Activated CD4-positive, alpha-beta T cell treated with anti-CD3 and anti-CD28 coated beads for 1 hour (primary cell): ENCODE measurements at regions not wholly inside any gene's neighbourhood (a gene's known extent, or its start where the extent isn't known, plus 50 kb on each side); places are given as distances from the start of the nearest gene placed in this dataset.

Source experiments
- DNase-seq: peaks from one replicate; pipeline ENCODE4 v3.0.0-alpha.2; 2020

- no peak for DNase-seq
These were observed 1101.7 kb upstream of the GHITM start for GRCh38 chr10:83037653-83038052.

GRCh38 chr10:83038631-83039030, 1100.7 kb upstream of the GHITM start:
- DNase-seq = no peak

- DNase-seq = no peak
These were observed 1093.6 kb upstream of the GHITM start for GRCh38 chr10:83045731-83046130.

GRCh38 chr10:83050815-83051214, 1088.5 kb upstream of the GHITM start:
- DNase-seq = no peak

GRCh38 chr10:83062871-83063270, 1076.4 kb upstream of the GHITM start:
- DNase-seq = no peak

- DNase-seq = no peak
These were observed 1065.8 kb upstream of the GHITM start for GRCh38 chr10:83073472-83073871.

- DNase-seq = no peak
These were observed 1064.1 kb upstream of the GHITM start for GRCh38 chr10:83075016-83075814.

- no peak for DNase-seq
These were observed 1063.4 kb upstream of the GHITM start for GRCh38 chr10:83075815-83076355.

GRCh38 chr10:83076443-83076842, 1062.9 kb upstream of the GHITM start:
- DNase-seq = no peak

- no peak for DNase-seq
These were observed 1061.1 kb upstream of the GHITM start for GRCh38 chr10:83078160-83078559.

GRCh38 chr10:83078645-83079044, 1060.7 kb upstream of the GHITM start:
- DNase-seq = no peak

GRCh38 chr10:83083831-83084230, 1055.5 kb upstream of the GHITM start:
- DNase-seq = no peak

- no peak for DNase-seq
These were observed 1050.0 kb upstream of the GHITM start for GRCh38 chr10:83089335-83089734.

GRCh38 chr10:83104616-83105015, 1034.7 kb upstream of the GHITM start:
- DNase-seq = no peak

- no peak for DNase-seq
These were observed 1030.6 kb upstream of the GHITM start for GRCh38 chr10:83108565-83109333.

GRCh38 chr10:83119346-83119745, 1020.0 kb upstream of the GHITM start:
- no peak for DNase-seq

GRCh38 chr10:83122336-83122735, 1017.0 kb upstream of the GHITM start:
- DNase-seq = no peak

- no peak for DNase-seq
These were observed 1011.2 kb upstream of the GHITM start for GRCh38 chr10:83127942-83128575.

- DNase-seq = no peak
These were observed 998.5 kb upstream of the GHITM start for GRCh38 chr10:83140811-83141210.

- no peak for DNase-seq
These were observed 997.2 kb upstream of the GHITM start for GRCh38 chr10:83142074-83142563.

GRCh38 chr10:83144461-83144860, 994.8 kb upstream of the GHITM start:
- DNase-seq = no peak

GRCh38 chr10:83153714-83154113, 985.6 kb upstream of the GHITM start:
- no peak for DNase-seq

GRCh38 chr10:83164156-83164555, 975.2 kb upstream of the GHITM start:
- DNase-seq = no peak
